H1 (cell line): ENCODE measurements at regions not wholly inside any gene's neighbourhood (a gene's known extent, or its start where the extent isn't known, plus 50 kb on each side); places are given as distances from the start of the nearest gene placed in this dataset.

Experiments used
- BCL11A ChIP-seq, 2 experiments: IDR thresholded peaks; one replicate each; pipeline ENCODE4 v1.6.1; 2011; ENCODE audit warnings: low read depth in 2 of 2, low read length in 2 of 2, mild to moderate bottlenecking in 2 of 2
- GTF2F1 ChIP-seq: IDR thresholded peaks from 2 replicates; pipeline ENCODE4 v1.6.1; 2012; ENCODE audit warnings: low read depth, low read length, improper control_type of control experiment, borderline replicate concordance
- JUND ChIP-seq: IDR thresholded peaks from 2 replicates; pipeline ENCODE4 v1.6.1; 2011; ENCODE audit warnings: mild to moderate bottlenecking, improper control_type of control experiment, low read length
- RBBP5 ChIP-seq: IDR thresholded peaks from 2 replicates; pipeline ENCODE4 v1.7.1; 2012; ENCODE audit warnings: low read depth, mild to moderate bottlenecking, inconsistent platforms, low read length, moderate library complexity, borderline replicate concordance
- SAP30 ChIP-seq: fragments of 300-600 bp; sonication (generic); IDR thresholded peaks from 2 replicates; pipeline ENCODE4 v1.7.1; 2012; ENCODE audit warnings: low read length, moderate library complexity, mild to moderate bottlenecking, inconsistent platforms; ENCODE audit not compliant: insufficient read depth, insufficient replicate concordance
- TAF1 ChIP-seq: IDR thresholded peaks from 2 replicates; pipeline ENCODE4 v1.6.1; 2011; ENCODE audit warnings: mild to moderate bottlenecking, low read depth, low read length
- TAF7 ChIP-seq: optimal IDR thresholded peaks from 2 replicates; pipeline ENCODE3; 2011; ENCODE audit warnings: low read depth, mild to moderate bottlenecking, inconsistent platforms, low read length, moderate library complexity, borderline replicate concordance
- ZNF274 ChIP-seq: IDR thresholded peaks from 2 replicates; pipeline ENCODE4 v1.7.0; 2012; ENCODE audit warnings: low read length, borderline replicate concordance; ENCODE audit errors: extremely low read depth
- TF ChIP-seq, protein P1 (sequence below): IDR thresholded peaks from 2 replicates; pipeline ENCODE4 v1.6.1; 2011; ENCODE audit warnings: low read length, improper control_type of control experiment

DNA sequence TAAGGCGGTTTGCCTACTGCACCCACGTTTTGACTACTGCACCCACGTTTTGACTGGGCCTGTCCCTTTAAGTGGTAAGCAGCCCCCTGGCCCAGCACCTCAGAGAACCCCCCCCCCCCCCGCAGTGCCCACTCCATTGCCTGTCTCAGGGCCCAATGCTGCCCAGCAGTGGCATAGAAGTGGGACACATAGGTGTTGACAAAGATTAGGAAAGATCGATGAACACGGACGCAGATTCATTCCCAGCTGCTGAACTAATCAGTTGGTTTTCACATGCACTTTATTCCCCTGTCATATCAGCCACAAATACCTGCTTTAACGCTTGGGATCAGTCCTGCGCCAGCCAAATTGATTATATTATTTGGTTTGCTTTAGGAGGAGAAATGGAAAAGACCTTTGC, 268.8 kb upstream of the SKOR2 start (continued):
- TF ChIP-seq, protein P1, sequence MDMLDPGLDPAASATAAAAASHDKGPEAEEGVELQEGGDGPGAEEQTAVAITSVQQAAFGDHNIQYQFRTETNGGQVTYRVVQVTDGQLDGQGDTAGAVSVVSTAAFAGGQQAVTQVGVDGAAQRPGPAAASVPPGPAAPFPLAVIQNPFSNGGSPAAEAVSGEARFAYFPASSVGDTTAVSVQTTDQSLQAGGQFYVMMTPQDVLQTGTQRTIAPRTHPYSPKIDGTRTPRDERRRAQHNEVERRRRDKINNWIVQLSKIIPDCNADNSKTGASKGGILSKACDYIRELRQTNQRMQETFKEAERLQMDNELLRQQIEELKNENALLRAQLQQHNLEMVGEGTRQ, result no peak
- no peak for TF ChIP-seq GTF2F1
- TF ChIP-seq TAF7, result no peak
- no peak for TF ChIP-seq SAP30
- TF ChIP-seq ZNF274, result no peak
- TF ChIP-seq TAF1, result no peak
- TF ChIP-seq BCL11A (IDR thresholded peaks at IDR 0.05; ENCODE audit: low read depth in 2 of 2, low read length in 2 of 2), result no peak
- no peak for TF ChIP-seq JUND
- no peak for TF ChIP-seq RBBP5
